GM10266 (cell line): ENCODE measurements at regions not wholly inside any gene's neighbourhood (a gene's known extent, or its start where the extent isn't known, plus 50 kb on each side); places are given as distances from the start of the nearest gene placed in this dataset.

Experiments
- DNase-seq: peaks from one replicate; pipeline ENCODE4 v3.0.0; 2012; ENCODE audit errors: extremely low spot score
- TF ChIP-seq, protein P1 (sequence below): IDR thresholded peaks from 2 replicates; pipeline ENCODE4 v1.5.1; 2012; ENCODE audit warnings: mild to moderate bottlenecking, low read depth; ENCODE audit not compliant: control insufficient read depth, insufficient read depth; ENCODE audit errors: missing control alignments

DNA sequence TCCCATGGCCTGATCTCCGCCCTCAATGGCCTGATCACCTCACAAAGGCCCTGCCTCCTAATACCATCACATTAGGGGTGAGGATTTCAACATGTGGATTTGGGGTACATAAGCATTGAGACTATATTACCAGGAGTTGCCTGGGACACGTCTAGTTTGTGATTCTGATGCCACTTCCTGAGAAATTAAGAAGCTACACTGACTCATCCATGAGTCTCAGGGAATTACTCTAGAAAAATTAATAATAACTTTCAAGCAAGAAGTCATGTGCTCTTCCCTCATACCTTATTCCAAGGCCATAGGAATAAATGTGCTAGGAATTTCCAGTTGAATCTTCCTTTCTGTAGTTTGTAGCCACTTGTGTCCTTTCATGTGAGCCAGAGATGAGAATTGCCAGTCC, 519.3 kb upstream of the MKI67 start:
- TF ChIP-seq, protein P1, sequence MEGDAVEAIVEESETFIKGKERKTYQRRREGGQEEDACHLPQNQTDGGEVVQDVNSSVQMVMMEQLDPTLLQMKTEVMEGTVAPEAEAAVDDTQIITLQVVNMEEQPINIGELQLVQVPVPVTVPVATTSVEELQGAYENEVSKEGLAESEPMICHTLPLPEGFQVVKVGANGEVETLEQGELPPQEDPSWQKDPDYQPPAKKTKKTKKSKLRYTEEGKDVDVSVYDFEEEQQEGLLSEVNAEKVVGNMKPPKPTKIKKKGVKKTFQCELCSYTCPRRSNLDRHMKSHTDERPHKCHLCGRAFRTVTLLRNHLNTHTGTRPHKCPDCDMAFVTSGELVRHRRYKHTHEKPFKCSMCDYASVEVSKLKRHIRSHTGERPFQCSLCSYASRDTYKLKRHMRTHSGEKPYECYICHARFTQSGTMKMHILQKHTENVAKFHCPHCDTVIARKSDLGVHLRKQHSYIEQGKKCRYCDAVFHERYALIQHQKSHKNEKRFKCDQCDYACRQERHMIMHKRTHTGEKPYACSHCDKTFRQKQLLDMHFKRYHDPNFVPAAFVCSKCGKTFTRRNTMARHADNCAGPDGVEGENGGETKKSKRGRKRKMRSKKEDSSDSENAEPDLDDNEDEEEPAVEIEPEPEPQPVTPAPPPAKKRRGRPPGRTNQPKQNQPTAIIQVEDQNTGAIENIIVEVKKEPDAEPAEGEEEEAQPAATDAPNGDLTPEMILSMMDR, result no peak
- no peak for DNase-seq

DNA sequence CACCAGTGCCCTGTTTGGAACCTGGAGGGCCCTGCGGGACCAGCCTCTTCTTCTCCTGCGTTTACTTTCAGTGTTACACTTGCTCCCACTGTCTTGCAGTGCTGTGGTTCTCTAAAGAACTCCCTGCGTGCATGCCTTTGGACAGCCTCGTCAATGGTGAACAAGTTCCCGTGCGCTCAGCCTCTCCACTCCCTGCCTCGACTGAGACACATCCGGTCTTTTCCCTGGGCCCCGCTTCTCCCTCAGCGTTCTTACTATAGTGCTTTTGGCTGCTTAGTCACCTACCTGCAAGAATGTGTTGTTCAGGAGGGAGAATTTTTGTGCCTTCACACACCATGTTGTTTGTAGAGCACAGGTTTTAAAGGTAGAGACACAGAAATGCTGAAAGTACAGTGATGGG, 520.7 kb upstream of the MKI67 start:
- TF ChIP-seq, protein P1, result no peak

DNA sequence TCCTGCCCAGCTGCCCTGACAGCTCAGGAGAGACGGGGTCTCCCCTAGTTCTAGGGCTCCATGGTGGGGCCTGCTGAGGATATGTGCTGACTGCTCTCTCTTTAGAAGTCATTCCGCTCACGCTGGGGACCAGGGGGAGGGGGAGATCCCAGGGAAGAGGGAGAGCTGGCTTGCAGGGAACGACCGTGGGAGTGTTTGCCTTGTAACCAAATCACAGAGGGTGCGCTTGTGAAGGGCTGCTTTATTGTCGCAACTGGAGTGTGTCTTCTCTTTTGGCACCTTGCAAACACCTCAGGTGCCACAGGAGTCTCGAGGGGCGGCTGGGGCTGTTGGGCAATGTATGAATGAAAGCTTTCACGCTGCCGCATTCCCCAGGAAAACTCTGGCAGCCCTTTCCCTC, 531.3 kb upstream of the MKI67 start:
- DNase-seq, result no peak
- TF ChIP-seq, protein P1, result no peak

More for the DNA sequence above, 520.7 kb upstream of the MKI67 start:
- DNase-seq, result no peak

DNA sequence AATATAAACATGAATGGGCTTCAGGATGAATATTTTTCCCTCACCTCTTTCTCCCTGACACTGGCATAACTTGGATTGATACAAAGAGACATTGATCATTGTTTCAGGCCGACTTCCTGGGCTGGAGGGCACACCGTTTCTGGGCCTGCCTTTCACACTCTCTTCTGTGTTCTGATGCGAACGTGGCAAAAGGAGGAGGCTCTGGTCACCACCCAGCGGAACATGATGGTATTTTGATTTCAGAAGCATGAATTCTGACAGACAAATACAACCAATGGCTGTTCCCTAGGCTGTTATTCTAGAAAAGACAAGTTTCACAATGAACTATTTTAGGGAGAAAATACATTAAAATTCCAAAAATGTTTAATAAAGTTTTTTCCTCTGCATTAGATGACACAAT, 534.5 kb upstream of the MKI67 start:
- TF ChIP-seq, protein P1, result no peak
- DNase-seq, result no peak

DNA sequence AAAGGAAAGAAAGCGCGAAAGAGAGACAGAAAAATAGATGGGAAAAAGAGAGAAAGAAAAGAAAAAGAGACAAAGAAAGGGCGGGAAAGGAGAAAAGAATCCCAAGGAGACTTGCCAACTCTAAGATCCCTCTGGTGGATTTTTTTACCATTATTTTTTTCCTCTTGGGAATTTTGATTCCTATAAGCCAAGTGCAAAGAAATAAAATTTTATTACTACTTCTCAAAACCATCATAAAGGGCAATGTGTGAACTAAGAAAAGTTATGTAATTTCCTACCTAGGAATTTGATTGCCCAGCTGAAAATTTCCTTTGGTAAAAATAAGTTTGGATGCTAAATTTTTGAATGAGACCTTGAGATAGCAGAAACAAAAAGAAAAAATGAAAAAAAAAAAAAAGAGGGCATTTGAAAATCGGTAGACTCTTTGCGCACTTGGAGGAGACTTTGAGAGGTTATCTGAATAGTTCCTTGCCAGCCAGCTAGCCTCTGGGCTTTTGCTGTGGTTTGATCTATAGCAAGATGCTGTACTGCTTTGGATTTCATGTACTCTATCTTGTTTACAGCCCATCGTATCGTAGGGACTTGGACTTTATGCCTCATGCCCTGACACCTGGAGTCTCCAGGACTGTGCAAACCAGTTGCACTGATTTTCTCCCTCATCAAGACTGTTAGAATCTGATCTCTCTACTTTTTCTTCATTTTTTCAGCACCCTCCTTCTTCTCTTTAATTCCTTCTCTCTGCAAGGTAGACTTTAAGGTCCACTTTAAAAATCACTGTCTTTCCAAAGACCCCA, 535.4 kb upstream of the MKI67 start:
- TF ChIP-seq, protein P1, result no peak
- no peak for DNase-seq

DNA sequence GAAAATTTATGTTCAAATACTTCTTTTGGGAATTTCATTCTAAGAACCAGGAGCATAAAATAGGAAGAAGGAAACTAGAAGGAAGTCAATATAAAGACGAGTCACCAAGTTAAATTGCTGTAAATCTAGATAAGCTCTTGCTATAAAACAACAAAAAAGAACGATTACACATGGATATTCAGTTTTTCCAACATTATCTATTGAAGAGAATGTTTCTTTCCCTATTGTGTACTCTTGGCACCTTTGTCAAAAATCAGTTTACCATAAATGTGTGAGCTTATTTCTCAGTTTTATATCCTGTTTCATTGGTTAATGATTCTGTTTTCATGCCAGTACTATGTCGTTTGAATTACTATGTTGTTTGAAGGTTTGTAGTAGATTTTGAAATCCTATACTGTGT, 536.3 kb upstream of the MKI67 start:
- no peak for DNase-seq
- TF ChIP-seq, protein P1, result no peak

DNA sequence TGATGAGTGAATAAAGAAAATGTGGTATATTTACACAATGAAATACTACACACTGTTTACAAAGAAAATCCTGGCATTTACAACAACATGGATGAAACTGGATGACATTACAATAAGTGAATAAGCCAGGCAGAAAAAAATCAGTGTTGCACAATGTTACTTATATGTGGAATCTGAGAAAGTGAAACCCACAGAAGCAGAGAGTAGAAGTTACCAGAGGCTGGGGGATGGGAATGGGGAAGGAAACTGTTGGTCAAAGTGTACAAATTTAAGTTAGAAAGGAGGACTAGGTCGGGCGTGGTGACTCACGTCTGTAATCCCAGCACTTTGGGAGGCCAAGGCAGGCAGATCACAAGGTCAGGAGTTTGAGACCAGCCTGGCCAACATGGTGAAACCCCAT, 538.5 kb upstream of the MKI67 start:
- TF ChIP-seq, protein P1, result no peak
- DNase-seq, result no peak
